ENCODE measurements at regions not wholly inside any gene's neighbourhood (a gene's known extent, or its start where the extent isn't known, plus 50 kb on each side); places are given as distances from the start of the nearest gene placed in this dataset.

DNA sequence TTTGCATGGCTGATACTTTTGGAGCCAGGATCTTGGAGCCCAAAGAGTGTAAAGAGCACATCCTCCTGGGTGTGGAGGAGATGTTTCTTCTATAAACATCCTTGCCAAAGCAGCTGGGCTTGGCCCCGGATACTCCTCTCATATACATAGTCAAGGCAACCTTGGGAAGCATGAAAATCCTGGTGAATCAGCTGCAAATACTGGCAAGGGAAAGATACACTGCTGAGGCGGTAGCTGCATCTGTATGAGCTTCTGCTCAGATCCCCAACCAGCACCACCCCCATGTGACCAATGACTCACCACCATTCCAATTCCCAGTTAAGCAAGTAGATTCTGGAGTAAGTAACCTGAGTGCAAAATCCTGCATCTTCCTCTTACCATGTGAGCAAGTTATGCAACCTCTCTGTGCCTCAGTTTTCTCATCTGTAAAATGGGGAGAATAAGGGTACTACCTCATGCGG is 567.4 kb downstream of the MED13L start:
- H3K9me3 Mint-ChIP-seq: peaks cover 3% of the 10 kb centered on the region
- ChIA-PET POLR2A (no interaction called here), CTCF (no interaction called here)
- intact Hi-C loops (cut with micrococcal nuclease): no loop called here
- DNase-seq (no peak), ATAC-seq (ENCODE audit: low read depth) (no peak)
- no peak overlapping the region for H3K27ac Mint-ChIP-seq
- H3K36me3 Mint-ChIP-seq (ENCODE audit: low read depth): no peaks in the 10 kb centered on the region
- no peak overlapping the region for H3K4me3 Mint-ChIP-seq
- TF ChIP-seq, protein P1, sequence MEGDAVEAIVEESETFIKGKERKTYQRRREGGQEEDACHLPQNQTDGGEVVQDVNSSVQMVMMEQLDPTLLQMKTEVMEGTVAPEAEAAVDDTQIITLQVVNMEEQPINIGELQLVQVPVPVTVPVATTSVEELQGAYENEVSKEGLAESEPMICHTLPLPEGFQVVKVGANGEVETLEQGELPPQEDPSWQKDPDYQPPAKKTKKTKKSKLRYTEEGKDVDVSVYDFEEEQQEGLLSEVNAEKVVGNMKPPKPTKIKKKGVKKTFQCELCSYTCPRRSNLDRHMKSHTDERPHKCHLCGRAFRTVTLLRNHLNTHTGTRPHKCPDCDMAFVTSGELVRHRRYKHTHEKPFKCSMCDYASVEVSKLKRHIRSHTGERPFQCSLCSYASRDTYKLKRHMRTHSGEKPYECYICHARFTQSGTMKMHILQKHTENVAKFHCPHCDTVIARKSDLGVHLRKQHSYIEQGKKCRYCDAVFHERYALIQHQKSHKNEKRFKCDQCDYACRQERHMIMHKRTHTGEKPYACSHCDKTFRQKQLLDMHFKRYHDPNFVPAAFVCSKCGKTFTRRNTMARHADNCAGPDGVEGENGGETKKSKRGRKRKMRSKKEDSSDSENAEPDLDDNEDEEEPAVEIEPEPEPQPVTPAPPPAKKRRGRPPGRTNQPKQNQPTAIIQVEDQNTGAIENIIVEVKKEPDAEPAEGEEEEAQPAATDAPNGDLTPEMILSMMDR (IDR thresholded peaks at IDR 0.05): no peak
- no peaks in the 10 kb centered on the region for H3K27me3 Mint-ChIP-seq
- H3K4me1 Mint-ChIP-seq: no peaks in the 10 kb centered on the region

DNA sequence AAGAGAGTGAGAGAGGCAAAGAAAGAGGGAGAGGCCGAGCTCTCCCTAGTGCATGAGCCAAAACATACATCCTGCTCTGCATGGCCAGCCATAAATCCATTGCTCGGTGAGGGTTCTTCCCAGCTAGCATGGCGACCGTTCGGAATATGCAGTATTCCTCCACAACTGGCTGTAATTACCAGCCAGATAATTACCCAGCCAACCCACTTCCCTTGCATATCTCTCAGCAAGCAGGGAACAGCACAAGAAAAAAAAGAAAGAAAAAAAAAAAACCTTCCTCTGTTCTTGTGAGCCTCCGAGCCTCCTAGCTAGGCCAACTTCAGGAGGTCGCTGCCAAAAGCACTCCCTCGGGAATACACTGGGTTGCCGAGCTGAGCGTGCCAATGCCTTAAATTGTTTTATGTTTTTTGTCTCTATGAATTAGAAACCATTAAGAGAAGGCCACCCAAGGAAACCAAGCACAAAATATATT is 567.9 kb downstream of the MED13L start:
- TF ChIP-seq, protein P1 (IDR thresholded peaks at IDR 0.05): no peak
- intact Hi-C loops (cut with micrococcal nuclease): no loop called here
- no peak overlapping the region for H3K4me3 Mint-ChIP-seq
- peaks cover 3% of the 10 kb centered on the region for H3K9me3 Mint-ChIP-seq
- ATAC-seq (ENCODE audit: low read depth) (no peak), DNase-seq (no peak)
- H3K36me3 Mint-ChIP-seq (ENCODE audit: low read depth): no peaks in the 10 kb centered on the region
- ChIA-PET POLR2A (no interaction called here), CTCF (no interaction called here)
- no peaks in the 10 kb centered on the region for H3K4me1 Mint-ChIP-seq
- no peak overlapping the region for H3K27ac Mint-ChIP-seq
- H3K27me3 Mint-ChIP-seq: no peaks in the 10 kb centered on the region

- Mint-ChIP-seq H3K4me3 (no peak overlapping the region), H3K9me3 (peaks cover 3% of the 10 kb centered on the region), H3K27ac (no peak overlapping the region), H3K4me1 (no peaks in the 10 kb centered on the region), H3K27me3 (no peaks in the 10 kb centered on the region), H3K36me3 (ENCODE audit: low read depth) (no peaks in the 10 kb centered on the region)
- no peak for DNase-seq
- intact Hi-C loops (cut with micrococcal nuclease): no loop called here
- CTCF ChIA-PET: no interaction called here
- TF ChIP-seq, protein P1 (IDR thresholded peaks at IDR 0.05): no peak
- no peak for ATAC-seq (ENCODE audit: low read depth)
- POLR2A ChIA-PET: no interaction called here
These were observed 568.7 kb downstream of the MED13L start for GRCh38 chr12:115708801-115709200.

GRCh38 chr12:115700896-115701465 is 576.5 kb downstream of the MED13L start:
- Mint-ChIP-seq H3K36me3 (ENCODE audit: low read depth) (no peaks in the 10 kb centered on the region), H3K4me3 (no peak overlapping the region), H3K27me3 (peaks cover 2% of the 10 kb centered on the region), H3K9me3 (peaks cover 3% of the 10 kb centered on the region), H3K27ac (no peak overlapping the region), H3K4me1 (no peaks in the 10 kb centered on the region)
- ATAC-seq (ENCODE audit: low read depth) (no peak), DNase-seq (no peak)
- POLR2A ChIA-PET: no interaction called here
- CTCF ChIA-PET: no interaction called here
- TF ChIP-seq, protein P1 (IDR thresholded peaks at IDR 0.05): no peak
- intact Hi-C loops (cut with micrococcal nuclease): no loop called here

DNA sequence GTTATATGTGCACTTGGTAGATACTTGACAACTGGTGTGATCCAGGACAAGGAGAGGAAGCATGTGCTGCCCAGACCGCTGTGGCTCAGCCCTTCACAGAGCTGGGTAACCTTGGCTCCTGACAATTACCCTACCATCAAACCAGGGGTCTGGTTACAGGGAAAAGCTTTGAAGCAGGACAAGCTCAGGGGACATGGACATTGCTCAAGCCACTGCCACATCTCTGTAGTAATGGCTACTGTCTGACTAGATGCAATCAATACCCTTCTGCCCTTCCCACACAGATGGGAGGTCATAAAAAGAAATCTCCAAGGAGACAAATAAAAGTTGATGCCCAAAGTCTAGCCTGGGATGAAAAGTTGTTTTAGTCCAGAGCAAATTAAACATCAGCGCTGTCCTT is 577.4 kb downstream of the MED13L start:
- DNase-seq (no peak), ATAC-seq (ENCODE audit: low read depth) (no peak)
- H3K27ac Mint-ChIP-seq: no peak overlapping the region
- no peaks in the 10 kb centered on the region for H3K4me1 Mint-ChIP-seq
- no peaks in the 10 kb centered on the region for H3K9me3 Mint-ChIP-seq
- H3K27me3 Mint-ChIP-seq: peaks cover 2% of the 10 kb centered on the region
- TF ChIP-seq, protein P1 (IDR thresholded peaks at IDR 0.05): no peak
- intact Hi-C loops (cut with micrococcal nuclease): no loop called here
- CTCF ChIA-PET: no interaction called here
- H3K36me3 Mint-ChIP-seq (ENCODE audit: low read depth): no peaks in the 10 kb centered on the region
- no peak overlapping the region for H3K4me3 Mint-ChIP-seq
- POLR2A ChIA-PET: no interaction called here

Measured in activated B cell treated with CpG ODN at 0.5 μM for 24 hours (primary cell).